NCI-H748 treated with DMSO at 0.1 percent for 48 hours (cell line): ENCODE measurements at regions not wholly inside any gene's neighbourhood (a gene's known extent, or its start where the extent isn't known, plus 50 kb on each side); places are given as distances from the start of the nearest gene placed in this dataset.
A peak's percentile ranks its signal among the peaks of the same experiment; 100 is the strongest.

Source experiments
- DNase-seq: peaks from one replicate; lab custom pipeline; 2025; lab: John Stamatoyannopoulos, UW

GRCh38 chr4:156241896-156242295 is 288.2 kb upstream of the CTSO start:
- DNase-seq = no peak

GRCh38 chr4:156238171-156238570 is 284.5 kb upstream of the CTSO start:
- no peak for DNase-seq

- no peak for DNase-seq
Observed at GRCh38 chr4:156237231-156237630, 283.6 kb upstream of the CTSO start.

- no peak for DNase-seq
Observed at GRCh38 chr4:156230176-156230575, 276.5 kb upstream of the CTSO start.

- no peak for DNase-seq
Observed at GRCh38 chr4:156228676-156229075, 275.0 kb upstream of the CTSO start.

GRCh38 chr4:156227321-156227720 is 273.7 kb upstream of the CTSO start:
- no peak for DNase-seq

GRCh38 chr4:156223985-156224384 is 270.3 kb upstream of the CTSO start:
- no peak for DNase-seq

- DNase-seq = no peak
Observed at GRCh38 chr4:156217236-156217635, 263.6 kb upstream of the CTSO start.

GRCh38 chr4:156201050-156201449 is 247.4 kb upstream of the CTSO start:
- no peak for DNase-seq

GRCh38 chr4:156198511-156198910 is 244.8 kb upstream of the CTSO start:
- DNase-seq = no peak

GRCh38 chr4:156197216-156197615 is 243.6 kb upstream of the CTSO start:
- no peak for DNase-seq

- no peak for DNase-seq
Observed at GRCh38 chr4:156196722-156197121, 243.1 kb upstream of the CTSO start.

- DNase-seq = no peak
Observed at GRCh38 chr4:156195914-156196313, 242.2 kb upstream of the CTSO start.

GRCh38 chr4:156194896-156195295 is 241.2 kb upstream of the CTSO start:
- DNase-seq = no peak

GRCh38 chr4:156193800-156194199 is 240.1 kb upstream of the CTSO start:
- no peak for DNase-seq

- DNase-seq = no peak
Observed at GRCh38 chr4:156193106-156193505, 239.4 kb upstream of the CTSO start.

GRCh38 chr4:156192033-156192432 is 238.4 kb upstream of the CTSO start:
- DNase-seq = no peak

- no peak for DNase-seq
Observed at GRCh38 chr4:156191044-156191781, 237.5 kb upstream of the CTSO start.

GRCh38 chr4:156190615-156191014 is 236.9 kb upstream of the CTSO start:
- no peak for DNase-seq

GRCh38 chr4:156188596-156188995 is 234.9 kb upstream of the CTSO start:
- DNase-seq = no peak

- DNase-seq = no peak
Observed at GRCh38 chr4:156186111-156186510, 232.4 kb upstream of the CTSO start.

GRCh38 chr4:156185514-156186055 is 231.9 kb upstream of the CTSO start:
- no peak for DNase-seq

GRCh38 chr4:156182269-156182668 is 228.6 kb upstream of the CTSO start:
- peak; percentile 53 for DNase-seq

GRCh38 chr4:156177941-156178340 is 224.3 kb upstream of the CTSO start:
- no peak for DNase-seq
